ENCODE measurements at regions not wholly inside any gene's neighbourhood (a gene's known extent, or its start where the extent isn't known, plus 50 kb on each side); places are given as distances from the start of the nearest gene placed in this dataset.

GRCh38 chr14:24692382-24693352, 58.7 kb upstream of the GZMB start:
- DNase-seq = peak; percentile 86

DNA sequence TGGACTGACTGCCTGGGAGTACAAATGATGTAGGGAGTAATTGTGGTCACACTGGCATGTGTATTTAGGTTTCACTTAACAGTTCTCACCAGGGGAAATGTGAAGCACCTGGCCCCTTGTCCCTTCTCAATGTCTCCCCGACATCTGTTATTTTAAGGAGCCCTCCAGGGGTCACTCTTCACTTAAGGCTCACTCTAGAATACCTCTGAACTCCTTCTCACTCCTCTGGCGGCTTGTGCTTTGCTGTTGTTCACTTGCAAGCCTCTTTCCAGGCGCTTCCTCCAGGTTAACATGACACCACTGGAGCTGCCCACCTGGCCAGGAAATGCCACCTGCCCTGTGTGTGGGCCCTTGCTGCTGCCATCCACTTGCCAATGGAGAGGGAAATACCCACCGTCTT, 56.5 kb upstream of the GZMB start:
- peak; percentile 34 for DNase-seq

DNA sequence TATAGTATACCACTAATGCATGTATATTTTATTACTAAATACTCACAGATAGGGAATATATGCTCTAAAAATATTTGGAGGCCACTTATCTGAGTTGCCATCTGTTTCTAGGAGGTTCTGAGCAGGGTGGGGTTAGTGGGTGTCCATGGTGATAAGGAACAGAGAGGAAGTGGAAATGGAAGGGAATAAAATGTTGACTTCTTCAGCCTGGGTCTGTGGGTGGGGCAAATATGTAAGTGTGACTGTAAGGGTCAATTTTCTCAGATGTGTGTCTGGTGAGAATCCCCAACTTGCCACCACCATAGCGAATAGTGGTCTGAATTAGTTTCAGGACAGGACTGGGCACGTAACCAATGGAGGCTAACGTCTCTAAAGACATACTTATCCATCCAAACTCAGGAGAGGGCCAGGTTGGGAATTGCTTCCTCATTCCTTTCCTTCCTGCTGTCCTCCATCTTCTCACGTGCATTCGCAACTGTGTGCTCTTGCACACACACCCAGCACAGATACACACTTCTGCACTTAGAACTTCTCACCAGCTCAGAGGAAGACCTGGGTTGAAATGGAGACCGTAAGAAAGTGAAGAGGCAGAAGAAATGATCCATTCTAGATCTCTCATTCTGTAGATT, 54.2 kb upstream of the GZMB start:
- no peak for DNase-seq

Measured in activated CD4-positive, alpha-beta T cell treated with anti-CD3 and anti-CD28 coated beads, Interleukin-2, Interleukin-6, amounts not matched to agents 100 ng/mL and 50 ng/mL, durations not matched to agents 16 hours and 8 hours (primary cell).